DOHH2 (cell line): ENCODE measurements at regions not wholly inside any gene's neighbourhood (a gene's known extent, or its start where the extent isn't known, plus 50 kb on each side); places are given as distances from the start of the nearest gene placed in this dataset.

Experiments
- H3F3A ChIP-seq: fragments of 200-600 bp; sonication (generic), shearing (Covaris generic); 2 replicates; pipeline ENCODE4 v1.6.0; 2016; ENCODE audit warnings: antibody characterized with exemption, mild to moderate bottlenecking; ENCODE audit not compliant: control insufficient read depth, insufficient read depth
- H3K27ac ChIP-seq: fragments of 200-600 bp; sonication (generic); 2 replicates; pipeline ENCODE4 v1.5.1; 2014; ENCODE audit warnings: low read depth, mild to moderate bottlenecking, low read length, moderate library complexity
- H3K27me3 ChIP-seq: fragments of 200-600 bp; sonication (generic); 2 replicates; pipeline ENCODE4 v1.6.1; 2014; ENCODE audit warnings: mild to moderate bottlenecking, low read length, mixed read lengths; ENCODE audit not compliant: control insufficient read depth
- H3K36me3 ChIP-seq: fragments of 200-600 bp; sonication (generic); 2 replicates; pipeline ENCODE4 v1.6.1; 2014; ENCODE audit warnings: mild to moderate bottlenecking, low read length, moderate library complexity, mixed read lengths; ENCODE audit not compliant: control insufficient read depth
- H3K4me1 ChIP-seq: fragments of 200-600 bp; sonication (generic); 2 replicates; pipeline ENCODE4 v1.6.1; 2014; ENCODE audit warnings: mild to moderate bottlenecking, low read length, mixed read lengths; ENCODE audit not compliant: control insufficient read depth
- H3K4me2 ChIP-seq: fragments of 200-600 bp; sonication (generic); 2 replicates; pipeline ENCODE4 v1.6.0; 2014; ENCODE audit warnings: mild to moderate bottlenecking, low read length, moderate library complexity
- H3K4me3 ChIP-seq: fragments of 200-600 bp; sonication (generic); 2 replicates; pipeline ENCODE4 v1.5.1; 2014; ENCODE audit warnings: mild to moderate bottlenecking, low read length, mixed read lengths
- H3K79me2 ChIP-seq: fragments of 200-600 bp; sonication (generic); 2 replicates; pipeline ENCODE4 v1.6.1; 2014; ENCODE audit warnings: mild to moderate bottlenecking, low read length, mixed read lengths; ENCODE audit not compliant: control insufficient read depth
- H3K9me2 ChIP-seq: fragments of 200-600 bp; sonication (generic); replicated peaks from 2 replicates; pipeline ENCODE4 v1.6.1; 2014; ENCODE audit warnings: mild to moderate bottlenecking, low read length, mixed read lengths; ENCODE audit not compliant: control insufficient read depth
- H3K9me3 ChIP-seq: fragments of 200-600 bp; sonication (generic); 2 replicates; pipeline ENCODE4 v1.6.1; 2014; ENCODE audit warnings: antibody characterized with exemption, low read length, mixed read lengths; ENCODE audit not compliant: control insufficient read depth, insufficient read depth
- H4K20me1 ChIP-seq: fragments of 200-600 bp; sonication (generic); 2 replicates; pipeline ENCODE4 v1.6.0; 2014; ENCODE audit warnings: low read depth, mild to moderate bottlenecking, antibody characterized with exemption, low read length, moderate library complexity; ENCODE audit not compliant: control insufficient read depth, insufficient read depth
- CTCF ChIP-seq: fragments of 200-600 bp; sonication (generic); IDR thresholded peaks from one replicate; pipeline ENCODE4 v1.5.1; 2014; ENCODE audit warnings: antibody characterized with exemption, mild to moderate bottlenecking, low read depth, low read length; ENCODE audit not compliant: poor library complexity, severe bottlenecking
- EZH2phosphoT487 ChIP-seq: fragments of 200-600 bp; sonication (generic); IDR thresholded peaks from 2 replicates; pipeline ENCODE4 v1.6.1; 2017; ENCODE audit warnings: borderline replicate concordance, mild to moderate bottlenecking, antibody characterized with exemption, low read length, moderate library complexity, mixed read lengths

- Histone ChIP-seq H3K4me1 (peaks cover 7% of the 10 kb centered on the region; the same call in 1 of the 2 replicates), H3K9me3 (no peaks in the 10 kb centered on the region), H3K79me2 (no peaks in the 10 kb centered on the region), H3K36me3 (no peaks in the 10 kb centered on the region), H3K9me2 (no peaks in the 10 kb centered on the region), H4K20me1 (no peaks in the 10 kb centered on the region), H3F3A (no peaks in the 10 kb centered on the region), H3K27me3 (0 out of 2 replicates have a peak, but pooled peaks cover 4% of the 10 kb centered on the region), H3K27ac (no peak overlapping the region), H3K4me2 (no peak overlapping the region), H3K4me3 (no peak overlapping the region)
- TF ChIP-seq CTCF: no peak
- no peak for TF ChIP-seq EZH2phosphoT487
These were observed 107.1 kb downstream of the ABHD5 start for GRCh38 chr3:43797794-43798193.

GRCh38 chr3:43810797-43811196 is 120.1 kb downstream of the ABHD5 start:
- H3K79me2 ChIP-seq: no peaks in the 10 kb centered on the region
- no peaks in the 10 kb centered on the region for H3F3A ChIP-seq
- peaks cover 16% of the 10 kb centered on the region; the same call in 1 of the 2 replicates for H3K27me3 ChIP-seq
- H3K4me1 ChIP-seq: no peaks in the 10 kb centered on the region
- no peak overlapping the region for H3K27ac ChIP-seq
- no peaks in the 10 kb centered on the region for H3K9me3 ChIP-seq
- TF ChIP-seq CTCF (no peak), EZH2phosphoT487 (no peak)
- H3K9me2 ChIP-seq: no peaks in the 10 kb centered on the region
- H3K4me2 ChIP-seq: no peak overlapping the region
- no peaks in the 10 kb centered on the region for H4K20me1 ChIP-seq
- H3K36me3 ChIP-seq: no peaks in the 10 kb centered on the region
- no peak overlapping the region for H3K4me3 ChIP-seq

GRCh38 chr3:43814461-43814860 is 123.7 kb downstream of the ABHD5 start:
- no peak overlapping the region for H3K4me2 ChIP-seq
- H3K36me3 ChIP-seq: no peaks in the 10 kb centered on the region
- no peaks in the 10 kb centered on the region for H3F3A ChIP-seq
- H3K79me2 ChIP-seq: no peaks in the 10 kb centered on the region
- no peaks in the 10 kb centered on the region for H3K9me3 ChIP-seq
- peaks cover 36% of the 10 kb centered on the region for H3K27me3 ChIP-seq
- no peaks in the 10 kb centered on the region for H3K9me2 ChIP-seq
- no peak for TF ChIP-seq EZH2phosphoT487
- TF ChIP-seq CTCF: no peak
- no peaks in the 10 kb centered on the region for H3K4me1 ChIP-seq
- H4K20me1 ChIP-seq: no peaks in the 10 kb centered on the region
- H3K27ac ChIP-seq: no peak overlapping the region
- H3K4me3 ChIP-seq: no peak overlapping the region
